ENCODE measurements at regions not wholly inside any gene's neighbourhood (a gene's known extent, or its start where the extent isn't known, plus 50 kb on each side); places are given as distances from the start of the nearest gene placed in this dataset.
"Not testable (repeated sequence)": the region's sequence is repeated elsewhere in the genome, so short reads cannot be mapped to it uniquely, and the experiment has no call there.

DNA sequence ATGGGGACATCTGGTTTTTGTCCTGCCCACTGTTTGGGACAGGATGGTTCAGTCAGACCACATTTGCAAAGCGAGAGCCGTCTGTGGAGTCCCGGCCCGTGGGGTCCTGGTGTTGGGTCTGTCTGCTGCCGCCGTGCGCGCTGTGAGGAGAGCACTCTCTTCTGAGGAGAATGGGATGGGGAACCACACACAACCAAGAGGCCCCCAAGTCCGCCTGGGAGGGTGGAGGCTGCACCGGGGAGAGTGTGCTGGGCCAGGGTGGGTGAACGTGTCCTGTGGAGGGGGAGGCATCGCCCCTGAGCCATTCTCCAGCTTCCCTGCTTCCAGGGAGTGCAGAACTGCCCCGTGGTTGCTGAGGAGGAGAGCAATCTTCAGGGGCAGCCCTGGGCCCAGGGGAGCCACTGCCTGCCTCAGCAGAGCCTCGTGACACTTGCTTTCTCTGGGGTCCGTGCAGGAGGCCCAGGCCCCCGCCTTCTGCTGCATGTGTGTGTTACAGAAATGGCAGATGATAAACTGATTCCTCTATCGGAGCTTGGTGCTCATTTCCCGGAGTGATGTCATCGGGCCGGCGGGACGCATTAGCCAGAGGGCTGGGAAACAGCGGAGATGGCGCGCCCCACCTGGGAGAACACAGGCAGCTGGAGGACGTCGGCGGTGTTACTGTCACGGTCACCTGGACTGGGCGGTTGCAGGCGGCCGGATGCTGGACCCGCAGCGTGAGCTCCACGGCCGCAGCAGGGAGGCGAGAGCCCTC, 173.4 kb downstream of the LAT start:
- ATAC-seq (ENCODE audit: low read depth); H3K9me3 Mint-ChIP-seq; DNase-seq (ENCODE audit: low spot score in 2 of 2); H3K27ac Mint-ChIP-seq; H3K4me3 Mint-ChIP-seq; H3K4me1 Mint-ChIP-seq; H3K27me3 Mint-ChIP-seq: not testable (repeated sequence)
- peaks cover 12% of the 10 kb centered on the region for H3K36me3 Mint-ChIP-seq

DNA sequence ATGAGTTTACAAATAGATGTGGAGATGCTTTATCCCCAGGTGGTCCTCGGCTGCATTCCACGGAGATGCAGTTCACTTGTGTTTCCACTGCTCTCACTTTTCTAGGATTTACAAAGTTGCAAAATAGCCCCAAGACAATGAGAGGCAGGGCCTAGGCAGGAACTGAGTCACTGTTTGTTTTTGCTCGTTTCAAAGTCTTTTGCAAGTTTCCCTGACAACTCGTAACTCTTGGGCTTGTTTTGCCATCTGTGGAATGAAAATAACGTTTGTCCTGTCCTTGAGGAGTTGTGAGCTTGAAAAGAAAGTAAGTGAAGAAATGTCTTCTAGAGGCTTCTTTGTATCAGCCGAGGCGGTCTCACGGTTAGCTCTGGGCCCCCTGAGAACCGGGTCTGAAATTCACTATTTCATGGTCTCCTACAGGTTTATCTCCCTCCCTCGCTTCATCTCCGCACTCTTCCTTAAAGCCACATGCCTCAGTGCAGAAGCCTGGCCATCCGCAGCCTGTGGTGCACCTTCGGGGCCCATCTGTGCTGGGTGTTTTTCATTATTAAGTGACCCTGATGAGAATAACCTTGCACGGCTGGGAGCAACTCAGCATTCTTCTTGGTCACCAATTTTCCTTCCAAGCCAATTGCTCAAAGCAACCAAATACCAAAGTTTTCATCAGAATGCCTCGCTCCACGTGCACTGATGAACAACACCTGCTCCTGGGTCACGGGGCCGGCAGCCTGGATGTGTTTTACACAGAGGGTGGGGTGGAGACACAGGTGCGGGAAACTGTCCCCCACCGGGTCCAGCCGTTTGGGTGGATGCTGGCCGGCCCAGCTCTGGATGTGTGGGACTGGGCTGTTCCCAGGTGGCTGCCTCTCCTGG, 172.4 kb downstream of the LAT start:
- not testable (repeated sequence) for H3K4me3 Mint-ChIP-seq; DNase-seq (ENCODE audit: low spot score in 2 of 2)

DNA sequence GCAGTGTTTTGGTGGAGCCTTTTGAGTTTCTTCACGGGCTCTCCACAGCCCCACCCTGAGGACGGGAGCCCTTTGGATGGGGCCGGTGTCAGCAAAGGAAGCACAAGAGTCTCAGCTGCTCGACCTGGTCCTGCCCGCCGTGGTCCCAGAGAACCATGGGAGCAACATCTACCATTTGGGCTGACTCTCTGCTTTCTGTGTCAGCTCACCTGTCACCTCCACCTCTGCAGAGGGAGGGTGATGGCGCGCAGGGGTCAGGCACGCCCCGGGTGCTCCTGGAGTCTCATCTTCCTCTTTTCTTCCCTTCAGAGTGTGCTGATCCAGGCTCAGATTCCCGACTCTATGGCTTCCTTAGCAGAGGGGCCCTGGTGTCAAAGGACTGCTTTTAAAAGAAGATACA, 171.7 kb downstream of the LAT start:
- peaks cover 12% of the 10 kb centered on the region for H3K36me3 Mint-ChIP-seq
- DNase-seq (ENCODE audit: low spot score in 2 of 2): no peak
- H3K4me3 Mint-ChIP-seq: no peak overlapping the region
- no peaks in the 10 kb centered on the region for H3K4me1 Mint-ChIP-seq
- ATAC-seq (ENCODE audit: low read depth): no peak
- H3K9me3 Mint-ChIP-seq: no peaks in the 10 kb centered on the region
- H3K27ac Mint-ChIP-seq: no peak overlapping the region
- no peaks in the 10 kb centered on the region for H3K27me3 Mint-ChIP-seq

More for the DNA sequence above, 172.4 kb downstream of the LAT start:
- H3K36me3 Mint-ChIP-seq: peaks cover 12% of the 10 kb centered on the region
- not testable (repeated sequence) for H3K4me1 Mint-ChIP-seq; H3K27me3 Mint-ChIP-seq; ATAC-seq (ENCODE audit: low read depth); H3K9me3 Mint-ChIP-seq; H3K27ac Mint-ChIP-seq

DNA sequence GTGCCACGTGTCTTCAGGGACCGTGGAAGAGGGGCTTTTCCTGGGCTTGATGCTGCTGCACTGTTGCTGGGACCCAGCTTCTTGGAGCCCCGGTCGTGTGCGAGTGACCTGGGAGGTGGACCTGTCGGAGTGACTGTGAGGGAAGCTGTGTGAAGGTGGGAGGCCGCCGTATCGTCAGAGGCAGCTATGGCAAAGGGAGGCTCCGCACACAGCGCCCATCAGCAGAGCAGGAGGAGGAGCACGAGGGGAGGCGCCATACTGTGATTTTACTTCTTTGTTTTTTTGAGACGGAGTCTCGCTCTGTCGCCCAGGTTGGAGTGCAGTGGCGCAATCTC, 171.0 kb downstream of the LAT start:
- H3K27me3 Mint-ChIP-seq; H3K4me3 Mint-ChIP-seq; H3K9me3 Mint-ChIP-seq; ATAC-seq (ENCODE audit: low read depth); H3K36me3 Mint-ChIP-seq; H3K4me1 Mint-ChIP-seq; DNase-seq (ENCODE audit: low spot score in 2 of 2); H3K27ac Mint-ChIP-seq: not testable (repeated sequence)

DNA sequence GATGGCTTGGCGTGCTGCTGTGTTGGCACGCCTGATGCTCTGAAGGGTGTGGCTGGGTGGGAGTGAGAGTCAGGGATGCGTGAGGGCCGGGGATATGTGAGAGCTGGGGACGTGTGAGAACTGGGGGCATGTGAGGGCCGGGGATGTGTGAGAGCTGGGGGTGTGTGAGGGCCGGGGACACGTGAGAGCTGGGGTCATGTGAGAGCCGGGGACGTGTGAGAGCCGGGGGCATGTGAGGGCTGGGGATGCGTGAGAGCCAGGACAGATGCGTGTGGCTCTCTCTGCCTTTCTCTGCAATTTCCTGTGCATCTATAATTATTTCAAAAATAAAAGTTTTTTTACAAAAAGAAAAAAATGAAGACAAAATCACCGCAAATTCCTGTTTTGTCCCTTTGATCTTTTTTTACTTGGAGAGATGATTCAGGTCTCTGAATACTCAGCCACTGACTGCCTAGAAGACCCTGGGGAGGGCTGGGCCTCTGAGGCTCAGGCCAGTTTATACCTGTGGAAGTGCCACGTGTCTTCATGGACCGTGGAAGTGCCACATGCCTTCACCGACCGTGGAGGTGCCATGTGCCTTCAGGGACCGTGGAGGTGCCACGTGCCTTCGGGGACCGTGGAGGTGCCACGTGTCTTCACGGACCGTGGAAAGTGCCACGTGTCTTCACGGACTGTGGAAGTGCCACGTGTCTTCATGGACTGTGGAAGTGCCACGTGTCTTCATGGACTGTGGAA, 170.4 kb downstream of the LAT start:
- DNase-seq (ENCODE audit: low spot score in 2 of 2); H3K4me3 Mint-ChIP-seq; H3K36me3 Mint-ChIP-seq: not testable (repeated sequence)

DNA sequence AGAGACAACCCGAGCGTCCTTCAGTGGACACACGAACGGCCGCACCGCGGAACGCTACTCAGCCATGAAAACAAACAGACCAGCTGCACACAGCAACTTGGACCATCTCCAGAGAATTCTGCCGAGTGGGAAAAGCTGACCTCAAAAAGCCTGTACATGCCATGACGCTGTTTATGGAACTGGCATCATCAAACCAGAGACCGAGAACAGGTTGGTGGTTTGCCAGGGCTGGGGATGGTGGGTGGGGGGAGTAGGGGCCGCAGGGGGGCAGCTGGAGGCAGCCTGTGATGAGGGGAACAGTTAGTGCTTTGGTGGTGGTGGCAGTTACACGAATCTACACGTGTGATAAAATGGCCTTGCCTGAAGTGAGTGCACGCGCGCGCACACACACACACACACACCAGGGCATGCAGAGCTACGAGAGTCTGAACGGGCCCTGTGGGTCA, 169.8 kb downstream of the LAT start:
- no peak for ATAC-seq (ENCODE audit: low read depth)
- Mint-ChIP-seq H3K27ac (no peak overlapping the region), H3K4me3 (no peak overlapping the region), H3K4me1 (peaks cover 4% of the 10 kb centered on the region), H3K27me3 (no peaks in the 10 kb centered on the region), H3K36me3 (peaks cover 6% of the 10 kb centered on the region), H3K9me3 (no peaks in the 10 kb centered on the region)
- no peak for DNase-seq (ENCODE audit: low spot score in 2 of 2)

More for the DNA sequence above, 170.4 kb downstream of the LAT start:
- not testable (repeated sequence) for H3K4me1 Mint-ChIP-seq; ATAC-seq (ENCODE audit: low read depth); H3K9me3 Mint-ChIP-seq; H3K27me3 Mint-ChIP-seq; H3K27ac Mint-ChIP-seq

DNA sequence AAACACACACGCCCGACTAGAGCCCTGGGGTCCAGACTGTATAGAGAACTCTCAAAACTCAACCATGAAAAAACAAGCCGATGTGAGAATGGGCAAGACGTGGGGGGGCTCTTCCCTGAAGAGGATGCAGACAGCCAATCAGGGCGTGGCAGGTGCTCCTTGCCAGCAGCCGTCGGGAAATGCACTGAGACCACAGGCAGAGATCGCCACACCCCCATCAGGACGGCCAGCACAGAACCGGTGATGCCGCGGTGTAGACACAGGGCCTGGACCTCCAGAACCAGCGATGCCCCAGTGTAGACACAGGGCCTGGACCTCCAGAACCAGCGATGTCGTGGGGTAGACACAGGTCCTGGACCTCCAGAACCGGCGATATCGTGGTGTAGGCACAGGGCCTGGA, 169.2 kb downstream of the LAT start:
- Mint-ChIP-seq H3K4me1 (peaks cover 8% of the 10 kb centered on the region), H3K36me3 (peaks cover 6% of the 10 kb centered on the region), H3K27me3 (no peaks in the 10 kb centered on the region), H3K4me3 (no peak overlapping the region), H3K9me3 (no peaks in the 10 kb centered on the region), H3K27ac (peak overlapping the region; percentile 38)
- DNase-seq (ENCODE audit: low spot score in 2 of 2) (no peak), ATAC-seq (ENCODE audit: low read depth) (no peak)

DNA sequence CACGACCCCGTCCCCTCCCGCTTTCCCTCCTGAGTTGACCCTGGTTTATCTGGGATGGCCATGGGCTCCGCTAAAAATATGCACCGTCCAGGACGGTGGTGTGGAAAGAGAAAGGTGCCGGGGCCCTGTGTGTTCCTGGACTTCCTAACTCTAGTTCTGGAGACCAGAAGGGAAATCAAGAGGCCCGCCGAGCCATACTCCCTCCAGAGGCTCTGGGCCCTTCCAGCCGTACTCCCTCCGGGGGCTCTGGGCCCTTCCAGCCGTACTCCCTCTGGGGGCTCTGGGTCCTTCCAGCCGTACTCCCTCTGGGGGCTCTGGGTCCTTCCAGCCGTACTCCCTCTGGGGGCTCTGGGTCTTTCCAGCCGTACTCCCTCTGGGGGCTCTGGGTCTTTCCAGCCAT, 168.5 kb downstream of the LAT start:
- H3K27me3 Mint-ChIP-seq; H3K9me3 Mint-ChIP-seq; ATAC-seq (ENCODE audit: low read depth); DNase-seq (ENCODE audit: low spot score in 2 of 2); H3K4me3 Mint-ChIP-seq; H3K36me3 Mint-ChIP-seq; H3K27ac Mint-ChIP-seq: not testable (repeated sequence)
- H3K4me1 Mint-ChIP-seq: peaks cover 12% of the 10 kb centered on the region

DNA sequence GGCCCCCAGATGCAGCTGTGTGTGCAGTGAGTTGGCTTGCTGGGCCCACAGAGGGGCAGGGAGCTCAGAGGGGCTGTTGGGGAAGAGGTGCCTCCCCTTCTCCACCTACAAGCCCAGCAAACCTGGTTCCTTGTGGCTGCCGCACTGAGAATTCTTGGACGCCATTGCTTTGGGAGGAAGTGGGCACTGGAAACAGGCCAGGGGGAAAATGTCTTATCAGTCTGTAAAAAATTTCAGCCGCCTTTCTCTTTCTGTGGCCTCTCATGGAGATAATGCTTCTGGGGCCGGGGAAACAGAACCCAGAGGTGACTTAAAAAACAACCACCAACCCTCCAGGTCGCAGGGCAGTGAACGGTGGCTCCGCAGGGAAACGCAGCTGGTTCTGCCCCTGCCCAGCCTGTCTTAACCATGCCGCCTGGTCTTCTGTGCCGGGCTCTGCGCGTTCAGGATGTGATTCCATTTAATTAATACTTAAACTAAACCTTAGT, 167.7 kb downstream of the LAT start:
- H3K27me3 Mint-ChIP-seq; H3K27ac Mint-ChIP-seq; H3K4me3 Mint-ChIP-seq; ATAC-seq (ENCODE audit: low read depth); H3K36me3 Mint-ChIP-seq; H3K9me3 Mint-ChIP-seq; DNase-seq (ENCODE audit: low spot score in 2 of 2): not testable (repeated sequence)
- H3K4me1 Mint-ChIP-seq: peaks cover 13% of the 10 kb centered on the region

DNA sequence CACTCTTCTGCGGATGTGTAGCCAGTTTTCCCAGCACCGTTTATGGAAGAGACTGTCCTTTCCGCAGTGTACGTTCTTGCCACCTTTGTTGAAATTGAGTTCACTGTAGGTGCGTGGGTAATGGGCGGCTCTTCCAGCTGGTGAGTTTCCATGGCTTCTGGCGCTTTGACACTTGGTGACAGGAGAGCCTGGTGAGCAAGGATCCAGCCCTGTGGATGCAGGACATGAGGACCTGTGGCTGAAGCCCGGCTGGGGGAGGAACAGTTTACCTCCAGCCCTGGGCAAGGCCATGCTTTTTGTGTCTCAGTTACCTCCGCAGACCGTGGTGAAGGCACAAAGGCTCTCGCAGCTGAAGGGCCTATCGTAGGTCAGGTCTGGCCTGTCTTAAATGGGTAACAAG, 166.5 kb downstream of the LAT start:
- ATAC-seq (ENCODE audit: low read depth): no peak
- H3K4me1 Mint-ChIP-seq: peaks cover 13% of the 10 kb centered on the region
- H3K9me3 Mint-ChIP-seq: no peaks in the 10 kb centered on the region

DNA sequence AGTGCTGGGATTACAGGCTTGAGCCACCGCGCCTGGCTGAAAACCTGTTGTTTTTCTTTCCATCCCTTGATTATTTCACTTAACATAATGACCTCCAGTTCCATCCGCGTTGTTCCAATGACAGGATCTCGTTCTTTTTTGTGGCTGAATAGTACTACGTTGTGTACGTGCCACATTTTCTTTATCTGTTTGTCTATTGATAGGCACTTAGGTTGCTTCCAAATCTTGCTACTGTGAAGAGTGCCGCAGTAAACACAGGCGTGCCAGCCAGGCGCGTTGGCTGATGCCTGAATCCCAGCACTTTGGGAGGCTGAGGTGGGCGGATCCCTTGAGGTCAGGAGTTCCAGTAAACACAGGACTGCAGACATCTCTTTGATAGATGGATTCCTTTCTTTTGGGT, 165.1 kb downstream of the LAT start:
- Mint-ChIP-seq H3K4me1 (peaks cover 13% of the 10 kb centered on the region), H3K27ac (peak overlapping the region; percentile 63)
- not testable (repeated sequence) for H3K4me3 Mint-ChIP-seq; H3K9me3 Mint-ChIP-seq; H3K36me3 Mint-ChIP-seq; DNase-seq (ENCODE audit: low spot score in 2 of 2); ATAC-seq (ENCODE audit: low read depth); H3K27me3 Mint-ChIP-seq

More for the DNA sequence above, 166.5 kb downstream of the LAT start:
- no peak overlapping the region for H3K4me3 Mint-ChIP-seq
- no peak for DNase-seq (ENCODE audit: low spot score in 2 of 2)
- H3K27ac Mint-ChIP-seq: no peak overlapping the region
- H3K27me3 Mint-ChIP-seq: no peaks in the 10 kb centered on the region
- no peaks in the 10 kb centered on the region for H3K36me3 Mint-ChIP-seq

DNA sequence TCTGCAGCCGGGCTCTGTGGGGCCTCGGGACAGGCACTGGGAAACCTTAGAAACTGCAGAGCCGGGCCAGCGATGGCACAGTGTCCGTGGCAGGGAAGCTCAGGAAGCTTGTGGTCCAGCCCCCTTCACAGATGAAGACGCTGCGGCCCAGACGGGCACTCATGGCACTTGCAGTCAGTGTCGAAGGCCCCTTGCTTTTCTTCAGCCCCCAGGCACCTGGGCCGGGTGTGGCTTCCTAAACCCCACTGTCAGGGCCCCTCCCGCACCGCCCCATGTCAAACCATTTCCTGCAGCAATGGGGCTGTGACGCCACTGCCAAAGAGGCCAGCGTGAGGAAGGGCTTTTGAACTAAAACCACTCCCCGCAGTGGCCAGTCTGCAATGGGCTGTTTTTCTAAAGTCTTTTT, 164.0 kb downstream of the LAT start:
- H3K36me3 Mint-ChIP-seq: peaks cover 6% of the 10 kb centered on the region
- no peaks in the 10 kb centered on the region for H3K9me3 Mint-ChIP-seq
- peak overlapping the region; percentile 17 for H3K4me3 Mint-ChIP-seq
- H3K4me1 Mint-ChIP-seq: peaks cover 13% of the 10 kb centered on the region
- DNase-seq (ENCODE audit: low spot score in 2 of 2) (peak; percentile 46 to 56), ATAC-seq (ENCODE audit: low read depth) (peak; percentile 97)
- H3K27me3 Mint-ChIP-seq: no peaks in the 10 kb centered on the region
- H3K27ac Mint-ChIP-seq: peak overlapping the region; percentile 63

DNA sequence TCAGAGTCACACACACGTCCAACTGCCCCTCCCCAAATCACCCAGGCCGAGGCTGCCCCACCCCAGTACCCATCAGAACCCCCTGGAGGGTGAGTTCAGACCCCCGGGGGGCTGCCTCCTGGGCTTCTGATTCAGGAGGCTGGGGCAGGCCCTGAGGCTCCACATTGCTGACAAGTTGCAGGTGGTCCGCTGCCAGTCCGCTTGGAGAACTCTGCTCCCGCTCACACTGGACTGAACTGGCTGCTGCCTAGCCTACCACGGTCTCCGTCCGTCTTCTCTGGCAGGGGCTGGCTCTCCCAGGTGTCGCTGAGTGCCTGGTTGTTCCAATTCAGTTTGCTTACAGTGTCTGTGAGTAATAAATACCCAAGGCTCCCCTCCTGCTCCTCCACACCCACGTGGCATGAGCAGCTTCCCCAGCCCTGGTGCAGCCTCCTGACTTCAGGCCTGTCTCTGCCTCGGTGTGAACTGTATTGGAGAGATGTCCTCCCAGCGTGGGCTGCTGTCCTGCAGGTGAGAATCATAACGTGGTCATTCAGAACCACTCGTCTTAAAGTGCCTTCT, 163.4 kb downstream of the LAT start:
- peaks cover 6% of the 10 kb centered on the region for H3K36me3 Mint-ChIP-seq
- H3K27ac Mint-ChIP-seq: peak overlapping the region; percentile 63
- DNase-seq (ENCODE audit: low spot score in 2 of 2) (no peak), ATAC-seq (ENCODE audit: low read depth) (no peak)
- no peaks in the 10 kb centered on the region for H3K9me3 Mint-ChIP-seq
- peaks cover 13% of the 10 kb centered on the region for H3K4me1 Mint-ChIP-seq
- no peak overlapping the region for H3K4me3 Mint-ChIP-seq
- H3K27me3 Mint-ChIP-seq: no peaks in the 10 kb centered on the region

Data from memory B cell (primary cell).